HepG2 (cell line): ENCODE measurements at regions not wholly inside any gene's neighbourhood (a gene's known extent, or its start where the extent isn't known, plus 50 kb on each side); places are given as distances from the start of the nearest gene placed in this dataset.

Source experiments
- CTCF ChIP-seq: sonication (generic); formaldehyde crosslinking; IDR thresholded peaks from 2 replicates; pipeline ENCODE4 v1.5.0; 2020; ENCODE audit warnings: mild to moderate bottlenecking, missing genetic modification reagents, moderate library complexity
- EP300 ChIP-seq, 3 experiments: sonication (generic) in 1 of 3; formaldehyde crosslinking in 1 of 3; IDR thresholded peaks; 2 replicates each; pipeline versions ENCODE4 v1.5.1 to v1.6.1; 2011 to 2020; ENCODE audit warnings: low read depth in 2 of 3, low read length in 2 of 3, borderline replicate concordance in 1 of 3, improper control_type of control experiment in 1 of 3, mild to moderate bottlenecking in 1 of 3, missing genetic modification reagents in 1 of 3, moderate library complexity in 1 of 3
- FOXP1 ChIP-seq, 2 experiments: fragments of 450-650 bp in 1 of 2; IDR thresholded peaks; 2 replicates each; pipeline ENCODE4 v1.6.1; 2017 to 2018; ENCODE audit warnings: antibody characterized with exemption in 1 of 2
- LBX2 ChIP-seq: sonication (generic); formaldehyde crosslinking; IDR thresholded peaks from 2 replicates; pipeline ENCODE4 v1.5.0; 2020; ENCODE audit warnings: missing genetic modification reagents, mild to moderate bottlenecking, borderline replicate concordance
- SRSF1 ChIP-seq: fragments of 200-400 bp; formaldehyde crosslinking; optimal IDR thresholded peaks from 2 replicates; pipeline ENCODE3; 2017; ENCODE audit warnings: mild to moderate bottlenecking, low read depth, low read length, moderate library complexity
- USF2 ChIP-seq, 2 experiments: sonication (generic) in 1 of 2; formaldehyde crosslinking in 1 of 2; IDR thresholded peaks; 2 replicates each; pipeline versions ENCODE4 v1.5.1 to v1.6.1; 2011 to 2020; ENCODE audit warnings: borderline replicate concordance in 1 of 2, low read depth in 1 of 2, low read length in 1 of 2, mild to moderate bottlenecking in 1 of 2, missing genetic modification reagents in 1 of 2, moderate library complexity in 1 of 2
- ZNF446 ChIP-seq: sonication (generic); formaldehyde crosslinking; IDR thresholded peaks from 2 replicates; pipeline ENCODE4 v1.5.0; 2020; ENCODE audit warnings: mild to moderate bottlenecking, missing genetic modification reagents

GRCh38 chr2:117704818-117705217 lies 109.7 kb upstream of the DDX18 start:
- TF ChIP-seq LBX2 (CRISPR knock-in tag) (no peak), SRSF1 (no peak), CTCF (CRISPR knock-in tag) (no peak), FOXP1 (IDR thresholded peaks at IDR 0.05) (no peak), FOXP1 (CRISPR knock-in tag; IDR thresholded peaks at IDR 0.05) (no peak), ZNF446 (CRISPR knock-in tag) (no peak), USF2 (IDR thresholded peaks at IDR 0.05; ENCODE audit: low read depth, low read length) (no peak), USF2 (CRISPR knock-in tag; IDR thresholded peaks at IDR 0.05; ENCODE audit: borderline replicate concordance) (no peak), EP300 (IDR thresholded peaks at IDR 0.05; ENCODE audit: low read depth in 2 of 2, low read length in 2 of 2) (no peak), EP300 (CRISPR knock-in tag; IDR thresholded peaks at IDR 0.05; ENCODE audit: borderline replicate concordance) (no peak)
